Right renal pelvis (tissue), 4 donors: ENCODE measurements at regions not wholly inside any gene's neighbourhood (a gene's known extent, or its start where the extent isn't known, plus 50 kb on each side); places are given as distances from the start of the nearest gene placed in this dataset.

Source experiments
- DNase-seq, 4 donors: peaks; one replicate each; pipeline ENCODE4 v3.0.0-alpha.2; 2013; ENCODE audit warnings: low read depth in 4 of 4, low spot score in 3 of 4, missing footprints in 1 of 4

- no peak for DNase-seq
Measured at GRCh38 chr13:73772449-73773167, 361.6 kb downstream of the KLF12 start.

- no peak for DNase-seq
Measured at GRCh38 chr13:73767747-73768315, 366.4 kb downstream of the KLF12 start.

GRCh38 chr13:73767191-73767741 is 366.9 kb downstream of the KLF12 start:
- peak in 1 of 4 donors; percentile 25 for DNase-seq

- DNase-seq: peak; percentile 85 to 91 (median 89)
Measured at GRCh38 chr13:73765651-73766384, 368.4 kb downstream of the KLF12 start.

- no peak for DNase-seq
Measured at GRCh38 chr13:73759434-73759833, 374.8 kb downstream of the KLF12 start.

GRCh38 chr13:73757481-73758233 is 376.5 kb downstream of the KLF12 start:
- no peak for DNase-seq

- DNase-seq: peak; percentile 67 to 77 (median 70)
Measured at GRCh38 chr13:73754727-73755292, 379.4 kb downstream of the KLF12 start.

GRCh38 chr13:73754241-73754640 is 380.0 kb downstream of the KLF12 start:
- DNase-seq: no peak

- DNase-seq: no peak
Measured at GRCh38 chr13:73751290-73751689, 382.9 kb downstream of the KLF12 start.

GRCh38 chr13:73748404-73748803 is 385.8 kb downstream of the KLF12 start:
- no peak for DNase-seq

- DNase-seq: no peak
Measured at GRCh38 chr13:73745190-73745589, 389.0 kb downstream of the KLF12 start.

- no peak for DNase-seq
Measured at GRCh38 chr13:73742982-73743381, 391.2 kb downstream of the KLF12 start.

- no peak for DNase-seq
Measured at GRCh38 chr13:73741742-73742141, 392.5 kb downstream of the KLF12 start.

- no peak for DNase-seq
Measured at GRCh38 chr13:73741111-73741510, 393.1 kb downstream of the KLF12 start.

- DNase-seq: no peak
Measured at GRCh38 chr13:73740666-73741065, 393.5 kb downstream of the KLF12 start.

- no peak for DNase-seq
Measured at GRCh38 chr13:73739394-73739793, 394.8 kb downstream of the KLF12 start.

GRCh38 chr13:73738626-73739025 is 395.6 kb downstream of the KLF12 start:
- no peak for DNase-seq

GRCh38 chr13:73737214-73737613 is 397.0 kb downstream of the KLF12 start:
- no peak for DNase-seq

GRCh38 chr13:73733706-73734105 is 400.5 kb downstream of the KLF12 start:
- DNase-seq: no peak

- DNase-seq: no peak
Measured at GRCh38 chr13:73732350-73732749, 401.9 kb downstream of the KLF12 start.
